ENCODE measurements at regions not wholly inside any gene's neighbourhood (a gene's known extent, or its start where the extent isn't known, plus 50 kb on each side); places are given as distances from the start of the nearest gene placed in this dataset.

DNA sequence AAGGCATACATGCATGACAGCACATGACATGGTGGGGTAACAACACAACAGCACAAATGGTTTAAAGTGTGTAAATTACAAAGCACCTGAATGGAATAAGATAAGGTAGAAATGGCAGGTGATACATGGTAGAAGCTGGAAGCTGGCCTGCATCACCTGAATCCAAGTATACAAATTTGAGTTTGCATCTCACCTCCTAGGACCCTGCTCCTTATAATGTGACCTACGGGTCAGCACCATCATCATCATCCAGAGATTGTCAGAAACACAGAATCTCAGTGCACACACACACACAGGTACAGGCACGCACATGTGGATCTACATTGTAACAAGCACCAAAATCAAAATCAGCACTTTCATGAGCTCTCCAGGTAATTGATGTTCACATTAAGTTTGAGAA is 1048.2 kb upstream of the AUTS2 start:
- TF ChIP-seq, protein P1, sequence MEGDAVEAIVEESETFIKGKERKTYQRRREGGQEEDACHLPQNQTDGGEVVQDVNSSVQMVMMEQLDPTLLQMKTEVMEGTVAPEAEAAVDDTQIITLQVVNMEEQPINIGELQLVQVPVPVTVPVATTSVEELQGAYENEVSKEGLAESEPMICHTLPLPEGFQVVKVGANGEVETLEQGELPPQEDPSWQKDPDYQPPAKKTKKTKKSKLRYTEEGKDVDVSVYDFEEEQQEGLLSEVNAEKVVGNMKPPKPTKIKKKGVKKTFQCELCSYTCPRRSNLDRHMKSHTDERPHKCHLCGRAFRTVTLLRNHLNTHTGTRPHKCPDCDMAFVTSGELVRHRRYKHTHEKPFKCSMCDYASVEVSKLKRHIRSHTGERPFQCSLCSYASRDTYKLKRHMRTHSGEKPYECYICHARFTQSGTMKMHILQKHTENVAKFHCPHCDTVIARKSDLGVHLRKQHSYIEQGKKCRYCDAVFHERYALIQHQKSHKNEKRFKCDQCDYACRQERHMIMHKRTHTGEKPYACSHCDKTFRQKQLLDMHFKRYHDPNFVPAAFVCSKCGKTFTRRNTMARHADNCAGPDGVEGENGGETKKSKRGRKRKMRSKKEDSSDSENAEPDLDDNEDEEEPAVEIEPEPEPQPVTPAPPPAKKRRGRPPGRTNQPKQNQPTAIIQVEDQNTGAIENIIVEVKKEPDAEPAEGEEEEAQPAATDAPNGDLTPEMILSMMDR (IDR thresholded peaks at IDR 0.05) = no peak
- TF ChIP-seq POLR2A (IDR thresholded peaks at IDR 0.05) = no peak
